ENCODE measurements at regions not wholly inside any gene's neighbourhood (a gene's known extent, or its start where the extent isn't known, plus 50 kb on each side); places are given as distances from the start of the nearest gene placed in this dataset.
A peak's percentile ranks its signal among the peaks of the same experiment; 100 is the strongest.

- Histone ChIP-seq H3K36me3 (no peaks in the 10 kb centered on the region), H3K27ac (no peak overlapping the region), H3K27me3 (no peaks in the 10 kb centered on the region), H3K4me1 (ENCODE audit: low read depth) (no peaks in the 10 kb centered on the region), H3K4me3 (no peak overlapping the region), H3K9me3 (ENCODE audit: low read depth) (no peaks in the 10 kb centered on the region)
- DNase-seq (ENCODE audit: low read depth in 1 of 2, low spot score in 1 of 2), result no peak
- TF ChIP-seq CTCF (IDR thresholded peaks at IDR 0.05; ENCODE audit: low read depth, low read length), result no peak
Observed at GRCh38 chr1:104098837-104099236, 349.1 kb downstream of the AMY1C start.

DNA sequence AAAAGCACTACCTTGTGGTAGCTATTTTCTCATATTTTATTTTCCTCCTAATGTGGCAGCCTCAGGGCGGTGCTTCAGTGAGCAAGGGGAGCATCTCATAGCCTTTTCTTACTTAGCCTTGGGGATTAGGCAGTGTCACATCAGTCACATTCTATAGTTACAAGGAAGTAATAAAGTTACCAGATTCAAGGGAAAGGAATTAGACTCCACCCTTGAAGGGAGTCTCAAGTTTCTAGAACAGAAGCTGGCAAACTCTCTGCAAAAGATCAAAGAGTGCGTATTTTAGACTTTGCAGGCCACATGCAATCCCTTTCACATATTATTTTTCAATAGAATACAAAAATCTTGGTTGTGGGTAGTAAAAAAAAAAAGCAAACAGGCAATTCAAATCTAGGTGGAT lies 350.4 kb downstream of the AMY1C start:
- DNase-seq (ENCODE audit: low read depth in 1 of 2, low spot score in 1 of 2), result no peak
- H3K4me1 ChIP-seq (ENCODE audit: low read depth), result no peaks in the 10 kb centered on the region
- H3K9me3 ChIP-seq (ENCODE audit: low read depth), result no peaks in the 10 kb centered on the region
- TF ChIP-seq CTCF (IDR thresholded peaks at IDR 0.05; ENCODE audit: low read depth, low read length), result no peak
- H3K27me3 ChIP-seq, result no peaks in the 10 kb centered on the region
- no peak overlapping the region for H3K4me3 ChIP-seq
- H3K36me3 ChIP-seq, result no peaks in the 10 kb centered on the region
- no peak overlapping the region for H3K27ac ChIP-seq

GRCh38 chr1:104105465-104105864 lies 355.8 kb downstream of the AMY1C start:
- no peak for DNase-seq (ENCODE audit: low read depth in 1 of 2, low spot score in 1 of 2)
- TF ChIP-seq CTCF (IDR thresholded peaks at IDR 0.05; ENCODE audit: low read depth, low read length), result no peak
- no peaks in the 10 kb centered on the region for H3K27me3 ChIP-seq
- no peak overlapping the region for H3K4me3 ChIP-seq
- no peak overlapping the region for H3K27ac ChIP-seq
- H3K9me3 ChIP-seq (ENCODE audit: low read depth), result no peaks in the 10 kb centered on the region
- H3K4me1 ChIP-seq (ENCODE audit: low read depth), result no peaks in the 10 kb centered on the region
- no peaks in the 10 kb centered on the region for H3K36me3 ChIP-seq

DNA sequence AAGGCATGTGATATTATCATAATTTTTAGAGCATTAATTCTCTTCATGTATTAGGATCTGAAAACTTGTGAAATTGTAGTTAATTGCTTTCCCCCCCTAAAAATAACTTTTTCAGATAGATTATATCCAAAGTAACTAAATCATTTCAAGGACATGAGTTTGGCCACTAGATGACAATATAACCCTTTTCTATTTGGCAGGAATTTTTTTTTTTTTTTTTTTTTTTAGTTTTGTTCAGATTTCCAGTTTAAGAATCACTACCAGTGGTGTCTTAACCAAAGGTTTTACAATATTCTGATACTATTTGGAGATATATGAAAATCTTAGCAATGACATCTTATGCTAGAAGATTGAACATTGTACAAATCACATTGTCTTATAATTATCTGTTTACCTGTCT lies 370.8 kb downstream of the AMY1C start:
- Histone ChIP-seq H3K9me3 (ENCODE audit: low read depth) (no peaks in the 10 kb centered on the region), H3K4me1 (ENCODE audit: low read depth) (no peaks in the 10 kb centered on the region), H3K27ac (no peak overlapping the region), H3K36me3 (no peaks in the 10 kb centered on the region), H3K4me3 (no peak overlapping the region), H3K27me3 (no peaks in the 10 kb centered on the region)
- no peak for DNase-seq (ENCODE audit: low read depth in 1 of 2, low spot score in 1 of 2)
- no peak for TF ChIP-seq CTCF (IDR thresholded peaks at IDR 0.05; ENCODE audit: low read depth, low read length)

GRCh38 chr1:104121271-104121670 lies 371.6 kb downstream of the AMY1C start:
- no peak for TF ChIP-seq CTCF (IDR thresholded peaks at IDR 0.05; ENCODE audit: low read depth, low read length)
- no peak overlapping the region for H3K27ac ChIP-seq
- DNase-seq (ENCODE audit: low read depth in 1 of 2, low spot score in 1 of 2), result peak in 1 of 2 donors; percentile 3
- H3K9me3 ChIP-seq (ENCODE audit: low read depth), result no peaks in the 10 kb centered on the region
- H3K4me1 ChIP-seq (ENCODE audit: low read depth), result no peaks in the 10 kb centered on the region
- no peaks in the 10 kb centered on the region for H3K27me3 ChIP-seq
- H3K36me3 ChIP-seq, result no peaks in the 10 kb centered on the region
- no peak overlapping the region for H3K4me3 ChIP-seq

- no peak overlapping the region for H3K4me3 ChIP-seq
- TF ChIP-seq CTCF (IDR thresholded peaks at IDR 0.05; ENCODE audit: low read depth, low read length), result no peak
- no peaks in the 10 kb centered on the region for H3K36me3 ChIP-seq
- H3K9me3 ChIP-seq (ENCODE audit: low read depth), result no peaks in the 10 kb centered on the region
- DNase-seq (ENCODE audit: low read depth in 1 of 2, low spot score in 1 of 2), result no peak
- H3K4me1 ChIP-seq (ENCODE audit: low read depth), result no peaks in the 10 kb centered on the region
- no peaks in the 10 kb centered on the region for H3K27me3 ChIP-seq
- no peak overlapping the region for H3K27ac ChIP-seq
Observed at GRCh38 chr1:104125266-104125665, 375.6 kb downstream of the AMY1C start.

Measured in cardiac muscle cell (in vitro differentiated cells and primary cell).